UCSD-AML1 (cell line): ENCODE measurements at regions not wholly inside any gene's neighbourhood (a gene's known extent, or its start where the extent isn't known, plus 50 kb on each side); places are given as distances from the start of the nearest gene placed in this dataset.
"Not testable (repeated sequence)": the region's sequence is repeated elsewhere in the genome, so short reads cannot be mapped to it uniquely, and the experiment has no call there.

ENCODE experiments used
- DNase-seq: peaks from one replicate; lab custom pipeline; 2025; ENCODE audit not compliant: unreplicated experiment; lab: John Stamatoyannopoulos, UW

DNA sequence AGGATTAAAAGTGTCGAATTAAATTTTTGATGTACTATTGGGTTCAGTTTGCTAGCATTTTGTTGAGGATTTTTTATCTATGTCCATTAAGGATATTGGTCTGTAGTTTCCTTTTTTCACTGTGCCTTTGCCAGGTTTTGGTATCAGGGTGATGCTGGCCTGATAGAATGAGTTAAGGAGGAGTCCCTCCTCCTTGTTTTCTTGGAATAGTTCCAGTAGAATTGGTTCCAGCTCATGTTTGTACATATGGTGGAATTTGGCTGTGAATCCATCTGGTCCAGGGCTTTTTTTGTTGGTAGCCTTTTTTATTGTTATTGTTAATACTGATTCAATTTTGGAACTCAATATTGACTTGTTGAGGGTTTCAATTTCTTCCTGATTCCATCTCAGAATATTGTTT is 141.8 kb downstream of the SIM1 start:
- no peak for DNase-seq

DNA sequence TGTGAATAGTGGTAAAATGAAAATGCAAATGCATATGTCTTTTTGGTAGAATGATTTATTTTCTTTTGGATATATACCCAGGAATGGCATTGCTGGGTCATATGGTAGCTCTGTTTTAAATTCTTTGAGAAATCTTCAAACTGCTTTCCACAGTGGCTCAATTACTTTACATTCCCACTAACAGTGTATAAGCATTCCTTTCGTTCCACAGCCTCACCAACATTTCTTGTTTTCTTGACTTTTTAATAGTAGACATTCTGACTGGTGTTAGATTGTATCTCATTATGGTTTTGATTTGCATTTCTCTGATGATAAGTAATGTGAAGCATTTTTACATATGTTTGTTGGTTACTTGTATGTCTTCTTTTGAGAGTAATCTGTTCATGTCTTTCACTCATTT is 144.0 kb downstream of the SIM1 start:
- no peak for DNase-seq

DNA sequence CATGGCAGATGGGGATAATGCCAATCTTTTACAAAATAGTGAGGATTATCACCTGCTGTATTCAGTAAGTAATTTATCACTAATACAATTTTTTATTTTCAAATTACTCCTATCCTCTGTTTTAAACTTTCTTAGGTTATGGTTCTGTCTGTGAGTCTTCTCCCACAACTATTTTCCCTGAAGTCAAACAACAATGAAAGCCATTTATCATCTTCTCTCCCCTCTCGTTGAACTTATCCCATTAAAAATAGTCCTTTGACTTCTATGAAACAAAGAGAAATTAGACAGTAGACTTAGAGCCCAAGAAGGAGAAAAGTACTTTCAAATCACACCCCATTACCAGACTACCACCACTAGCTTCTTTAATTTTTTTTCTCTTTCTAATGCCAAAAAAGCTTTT is 147.7 kb downstream of the SIM1 start:
- DNase-seq = no peak

DNA sequence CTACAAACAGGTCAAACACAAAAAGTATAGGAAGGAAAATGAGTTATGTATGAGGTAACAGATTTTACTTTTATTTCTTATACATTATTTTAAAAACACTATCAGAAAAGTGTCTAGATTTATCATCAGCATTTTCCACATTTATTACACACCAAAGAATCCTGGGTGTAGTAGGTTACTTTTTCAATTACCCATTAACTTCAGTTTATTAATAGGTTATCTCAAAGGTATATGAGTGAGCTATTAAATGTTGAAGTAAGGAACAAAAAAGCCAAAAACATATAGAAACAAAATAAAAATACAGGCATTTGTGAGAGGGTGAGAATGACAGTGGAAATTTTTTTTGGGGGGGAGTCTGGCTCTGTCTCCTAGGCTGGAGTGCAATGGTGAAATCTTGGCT is 150.5 kb downstream of the SIM1 start:
- DNase-seq = no peak

DNA sequence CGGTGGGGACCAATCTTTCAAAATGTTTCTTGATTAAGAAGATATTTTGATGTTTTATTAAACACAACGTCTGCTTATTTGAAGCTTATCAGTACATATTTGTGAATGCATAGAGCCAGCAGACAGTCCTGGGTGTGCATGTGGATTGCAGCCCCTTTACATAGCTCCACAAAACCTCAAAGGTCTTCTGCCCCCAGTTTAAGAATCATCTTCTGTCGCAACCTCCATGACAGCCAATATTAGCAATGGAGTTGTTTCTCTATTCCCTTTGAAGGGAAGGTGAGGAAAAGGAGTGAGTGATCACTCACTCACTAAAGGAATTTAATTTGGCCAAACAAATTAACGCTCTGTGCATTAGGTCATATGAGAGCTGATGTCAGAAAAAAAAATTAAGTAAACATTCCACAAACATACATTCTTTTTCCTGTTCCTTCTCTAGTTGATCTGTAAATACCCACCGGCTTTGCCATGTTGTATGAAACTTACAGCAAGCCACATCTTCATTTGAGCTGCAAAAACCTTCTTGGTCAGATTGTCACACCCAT is 152.9 kb downstream of the SIM1 start:
- DNase-seq = no peak

DNA sequence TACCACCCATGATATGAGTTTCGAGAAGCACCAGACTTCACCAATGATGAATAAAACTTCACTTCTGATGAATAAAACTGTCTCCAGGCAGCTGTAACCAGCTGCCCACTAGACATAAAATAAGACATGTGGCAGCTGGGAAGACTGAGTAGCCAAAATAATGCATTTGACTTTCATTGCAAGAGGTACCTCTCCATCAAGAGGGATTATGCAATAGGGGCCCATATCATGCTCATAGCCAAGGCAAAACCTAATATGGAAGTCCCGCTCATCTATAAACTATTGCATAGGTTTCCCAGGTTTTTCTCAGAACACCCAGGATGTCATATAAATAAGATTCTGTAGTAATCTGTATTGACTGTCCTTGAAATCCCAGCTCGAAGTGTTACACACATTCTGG is 155.5 kb downstream of the SIM1 start:
- no peak for DNase-seq

DNA sequence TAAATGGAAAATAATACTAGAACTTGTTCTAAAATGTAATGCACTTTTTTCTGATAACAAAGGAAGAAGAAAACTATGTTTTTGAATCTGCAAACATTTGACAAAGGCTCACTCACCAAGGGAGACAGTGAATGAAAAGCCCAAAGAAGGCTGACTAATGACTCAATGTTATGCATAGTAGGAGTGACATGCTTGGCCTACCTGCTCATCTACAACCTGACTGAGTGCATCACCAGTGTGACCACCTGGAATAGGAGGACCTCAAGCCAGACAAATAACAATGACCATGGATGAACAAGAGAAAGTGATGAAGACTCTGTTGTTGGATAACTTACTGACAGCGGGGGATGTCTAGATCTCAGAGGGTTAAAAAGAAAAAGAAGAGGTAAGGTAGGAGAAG is 157.2 kb downstream of the SIM1 start:
- no peak for DNase-seq

DNA sequence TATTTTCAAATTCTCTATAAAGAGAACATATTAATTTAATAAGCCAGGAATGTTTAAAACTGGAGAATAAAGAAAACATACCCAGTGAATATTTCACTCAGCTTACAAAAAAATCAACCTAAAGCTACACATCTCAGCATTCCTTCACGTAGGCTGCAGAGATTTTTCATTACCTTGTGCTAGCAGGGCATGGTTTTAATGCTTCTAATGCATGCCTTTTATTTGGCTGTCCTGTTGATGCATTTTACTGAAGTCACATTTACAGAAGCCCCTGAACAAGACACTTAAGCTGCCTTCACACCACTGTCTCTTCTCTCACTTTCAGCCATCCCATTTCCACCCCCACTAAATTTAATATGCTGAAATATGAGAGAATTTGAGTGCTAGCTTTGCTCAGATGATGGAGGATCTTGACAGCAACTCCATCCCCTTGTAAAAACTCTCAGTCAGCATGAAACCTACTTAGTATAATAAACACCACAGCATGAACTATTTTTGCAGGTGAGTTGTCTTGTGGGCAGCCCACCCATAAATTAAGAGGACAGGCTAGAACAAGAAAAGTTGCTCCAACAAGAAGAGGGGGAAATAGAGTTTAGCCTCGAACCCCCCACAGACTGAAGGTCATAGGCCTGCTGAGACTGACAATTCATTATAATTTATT is 159.4 kb downstream of the SIM1 start:
- DNase-seq = no peak

DNA sequence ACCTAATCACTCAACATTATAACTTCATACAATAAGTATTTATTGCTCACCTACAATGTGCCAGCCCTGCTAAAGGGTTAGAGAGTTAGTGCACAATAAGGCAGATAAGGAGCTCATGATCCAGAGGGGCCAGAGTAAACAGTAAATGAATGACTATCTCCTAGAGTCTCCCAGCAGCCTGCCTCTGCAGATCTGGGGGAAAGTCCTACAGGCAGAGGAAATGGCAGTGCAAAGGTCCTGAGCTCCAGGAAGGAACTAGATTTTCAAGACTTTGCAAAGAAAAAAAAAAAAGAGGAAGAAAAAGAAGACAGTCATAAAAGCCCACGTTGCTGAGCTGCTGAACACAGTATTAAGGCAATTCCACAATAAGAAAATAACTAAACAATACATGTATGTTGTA is 160.1 kb downstream of the SIM1 start:
- DNase-seq = no peak

DNA sequence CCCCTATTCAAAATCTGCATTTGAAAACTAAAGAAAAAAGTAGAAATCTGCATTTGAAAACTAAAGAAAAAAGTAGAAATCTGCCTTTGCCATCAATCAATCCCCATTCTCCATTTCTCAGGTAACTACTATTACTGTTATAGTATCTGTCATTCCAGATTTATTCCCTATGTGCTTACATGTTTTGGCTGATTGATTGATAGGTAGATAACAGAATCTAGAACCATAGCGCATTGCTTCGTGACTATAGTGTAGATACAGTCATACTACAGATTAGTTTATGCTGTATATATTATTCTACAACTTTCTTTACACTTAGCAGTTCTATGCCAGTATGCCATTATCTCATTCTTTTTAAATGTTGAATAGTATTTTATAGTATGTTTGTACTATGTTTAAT is 163.0 kb downstream of the SIM1 start:
- no peak for DNase-seq

DNA sequence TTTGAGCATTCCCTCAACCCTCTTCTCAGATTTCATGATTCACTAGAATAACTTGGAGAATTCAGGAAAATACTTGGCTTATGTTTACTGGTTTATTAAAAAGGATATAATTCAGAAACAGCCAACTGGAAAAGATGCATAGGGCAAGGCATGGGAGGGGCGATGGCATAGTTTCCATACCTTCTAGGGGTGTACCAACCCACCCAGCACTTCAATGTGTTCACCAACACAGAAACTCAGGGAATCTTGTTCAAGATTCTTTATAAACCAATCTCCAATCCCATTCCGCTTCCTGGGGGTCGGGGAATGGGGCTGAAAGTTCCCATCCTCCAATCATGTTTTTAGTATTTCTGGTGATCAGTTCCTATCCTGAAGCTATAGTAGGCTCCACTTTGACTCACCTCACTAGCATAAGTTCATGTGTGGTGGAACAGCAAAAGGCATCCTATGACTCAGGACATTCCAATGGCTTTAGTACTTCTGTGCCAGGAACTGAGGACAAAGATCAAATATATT is 164.4 kb downstream of the SIM1 start:
- DNase-seq = no peak

DNA sequence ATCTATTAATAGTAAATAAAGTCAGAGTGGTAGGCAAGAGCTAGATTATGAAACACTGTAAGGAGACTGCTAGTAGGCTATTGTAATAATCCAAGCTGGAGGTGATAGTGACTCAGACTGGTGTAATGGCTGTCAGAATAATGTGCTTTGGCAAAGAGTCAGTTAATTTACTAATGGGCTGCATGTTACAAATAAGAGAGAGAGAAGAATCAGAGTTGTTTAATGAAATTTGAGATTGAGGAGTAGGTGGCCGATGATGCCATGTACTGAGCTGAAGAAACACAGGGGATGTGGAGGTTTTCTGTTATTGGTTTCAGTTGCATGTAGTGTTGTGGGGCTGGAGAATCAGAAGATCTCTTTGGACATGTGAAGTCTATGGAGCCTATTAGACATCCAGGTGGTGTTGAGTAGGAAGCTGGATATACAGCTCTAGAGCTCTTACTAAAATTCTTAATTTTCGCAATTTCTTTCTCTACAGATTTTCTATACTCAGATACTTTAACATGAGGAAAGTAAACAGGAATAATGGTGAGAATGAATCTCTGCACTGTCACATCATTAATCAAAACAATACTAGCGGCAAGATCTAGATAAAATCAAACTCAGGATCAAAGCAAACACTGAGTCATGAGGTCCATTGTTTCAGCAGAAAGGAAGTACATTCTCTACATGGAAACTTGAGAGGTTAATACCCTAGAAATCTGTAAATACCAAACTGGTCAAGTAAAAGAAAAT is 167.7 kb downstream of the SIM1 start:
- DNase-seq = no peak

DNA sequence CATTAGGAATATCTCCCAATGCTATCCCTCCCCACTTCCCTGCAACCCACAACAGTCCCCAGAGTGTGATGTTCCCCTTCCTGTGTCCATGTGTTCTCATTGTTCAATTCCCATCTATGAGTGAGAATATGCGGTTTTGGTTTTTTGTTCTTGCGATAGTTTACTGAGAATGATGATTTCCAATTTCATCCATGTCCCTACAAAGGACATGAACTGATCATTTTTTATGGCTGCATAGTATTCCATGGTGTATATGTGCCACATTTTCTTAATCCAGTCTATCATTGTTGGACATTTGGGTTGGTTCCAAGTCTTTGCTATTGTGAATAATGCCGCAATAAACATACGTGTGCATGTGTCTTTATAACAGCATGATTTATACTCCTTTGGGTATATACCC is 169.5 kb downstream of the SIM1 start:
- not testable (repeated sequence) for DNase-seq

DNA sequence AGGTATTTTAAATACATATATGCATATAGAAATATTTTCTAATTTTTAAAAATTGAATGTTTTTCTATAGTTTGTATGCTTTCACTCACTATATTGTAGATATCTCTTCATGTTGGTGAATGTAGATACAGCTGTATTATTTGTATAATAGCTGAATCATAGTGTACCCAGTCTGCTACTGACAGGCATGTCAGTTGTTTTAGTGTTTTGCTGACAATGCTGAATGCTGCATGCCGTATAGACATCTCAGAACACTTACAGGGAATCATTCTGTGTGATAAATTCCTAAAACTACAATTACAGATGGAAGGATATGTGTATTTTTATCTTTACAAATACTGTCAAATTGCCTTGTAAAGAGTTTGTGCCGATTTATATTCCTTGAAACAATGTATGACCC is 175.4 kb downstream of the SIM1 start:
- no peak for DNase-seq

DNA sequence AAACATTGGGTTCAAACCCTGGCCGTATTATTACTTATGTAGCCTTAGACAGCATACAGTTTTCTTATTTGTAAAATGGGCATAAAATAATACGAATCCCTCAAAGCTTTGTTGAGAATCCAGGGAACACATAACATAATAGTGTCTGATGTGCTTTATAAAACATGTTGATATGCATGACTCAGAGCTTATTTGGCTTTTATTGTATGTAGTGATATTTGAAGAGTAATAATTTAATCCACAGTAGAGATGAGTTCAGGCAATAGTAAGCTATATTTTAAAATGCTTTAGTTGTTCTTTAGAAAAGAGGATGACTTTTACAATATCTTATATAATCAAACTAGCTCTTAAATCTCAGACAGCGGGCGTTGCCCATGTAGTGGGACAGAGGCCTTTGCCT is 176.4 kb downstream of the SIM1 start:
- no peak for DNase-seq

DNA sequence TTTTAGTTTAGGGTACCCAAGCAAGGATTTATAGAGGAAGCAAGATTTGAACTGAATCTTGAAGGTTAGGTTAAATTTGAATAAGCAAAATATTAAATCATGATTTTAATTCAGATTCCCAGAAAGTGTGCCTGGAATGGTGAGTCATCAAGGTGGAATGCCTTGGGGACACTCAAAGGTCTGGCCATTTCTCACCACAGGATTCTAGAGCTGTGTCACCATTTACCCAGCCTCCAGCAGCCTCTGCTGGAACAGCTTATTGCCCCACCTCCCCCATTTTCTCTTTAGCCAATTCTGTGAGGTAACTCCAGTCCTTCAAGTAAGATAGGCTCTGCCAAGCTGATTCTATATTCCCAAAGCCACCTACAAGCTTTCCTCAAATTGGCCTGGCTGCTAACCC is 181.4 kb downstream of the SIM1 start:
- DNase-seq = no peak

DNA sequence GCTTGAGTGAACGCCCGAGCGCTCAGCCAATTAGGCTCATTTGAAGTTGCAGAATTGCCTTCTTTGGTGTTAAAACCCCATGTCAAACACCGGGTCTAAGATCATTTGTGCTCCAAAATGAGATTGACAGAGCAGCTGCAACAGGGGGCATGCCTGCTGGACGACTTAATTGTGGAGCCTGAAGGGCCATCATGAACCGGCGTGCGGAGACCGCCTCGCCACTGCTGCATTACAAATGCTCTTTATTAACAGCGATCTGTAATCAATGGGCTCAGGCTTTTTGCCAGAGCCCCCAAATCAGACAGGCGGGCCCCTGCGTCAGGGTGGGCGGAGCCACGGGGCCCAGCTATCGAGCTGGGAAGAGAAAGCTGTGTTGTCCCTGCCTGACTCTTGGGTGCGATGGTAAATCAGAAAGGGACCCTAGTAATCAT is 183.2 kb downstream of the SIM1 start:
- no peak for DNase-seq

DNA sequence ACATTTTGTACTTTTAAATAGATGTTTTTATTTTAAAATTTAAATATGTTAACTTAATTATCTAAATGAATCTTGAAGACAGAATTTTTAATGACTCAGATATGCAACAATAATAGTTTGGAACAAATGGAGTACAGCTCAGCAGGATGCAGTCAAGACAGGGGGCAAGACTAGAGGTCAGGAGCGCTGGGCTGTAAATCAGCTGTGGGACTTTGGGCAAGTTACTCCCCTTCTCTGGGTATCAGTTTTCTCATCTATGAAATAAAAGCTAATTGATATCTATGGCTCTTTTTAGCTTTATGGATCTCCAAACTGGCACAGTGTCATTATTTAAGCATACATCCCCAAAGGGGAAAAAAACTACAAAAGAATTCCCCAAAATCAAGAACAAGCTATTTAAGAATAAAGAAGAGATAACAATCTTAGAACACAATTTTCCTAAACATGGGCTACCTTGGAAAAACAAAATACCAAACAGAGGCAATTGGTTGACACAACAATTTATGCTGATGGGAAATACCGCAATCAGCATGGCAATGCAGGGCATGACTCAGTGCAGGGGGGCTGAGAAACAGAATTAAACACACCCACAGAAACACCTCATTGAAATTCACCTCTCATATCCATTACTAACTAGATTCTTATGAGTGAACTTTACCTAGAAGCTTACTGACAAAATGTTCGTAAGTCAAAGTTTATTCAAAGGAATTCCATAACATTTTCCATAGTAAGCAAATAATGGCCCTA is 188.2 kb downstream of the SIM1 start:
- no peak for DNase-seq

DNA sequence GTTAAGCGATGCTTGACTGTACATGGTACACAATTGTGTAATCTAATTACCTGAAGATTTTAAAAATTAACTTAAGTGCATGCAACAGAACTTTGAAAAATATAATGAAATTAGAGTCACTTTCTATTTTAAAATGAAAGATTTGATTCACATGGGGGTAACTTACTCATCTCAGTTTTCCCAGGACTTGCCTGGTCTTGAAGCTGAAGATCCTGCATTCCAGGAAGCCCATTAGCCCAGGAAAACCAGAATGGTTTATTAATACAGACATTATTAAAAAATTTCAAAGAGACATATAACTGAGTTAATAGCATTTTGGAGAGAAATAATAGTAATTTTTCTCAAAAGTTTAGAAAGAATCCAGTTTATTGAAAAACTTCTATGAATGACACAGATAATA is 190.6 kb downstream of the SIM1 start:
- DNase-seq = no peak

DNA sequence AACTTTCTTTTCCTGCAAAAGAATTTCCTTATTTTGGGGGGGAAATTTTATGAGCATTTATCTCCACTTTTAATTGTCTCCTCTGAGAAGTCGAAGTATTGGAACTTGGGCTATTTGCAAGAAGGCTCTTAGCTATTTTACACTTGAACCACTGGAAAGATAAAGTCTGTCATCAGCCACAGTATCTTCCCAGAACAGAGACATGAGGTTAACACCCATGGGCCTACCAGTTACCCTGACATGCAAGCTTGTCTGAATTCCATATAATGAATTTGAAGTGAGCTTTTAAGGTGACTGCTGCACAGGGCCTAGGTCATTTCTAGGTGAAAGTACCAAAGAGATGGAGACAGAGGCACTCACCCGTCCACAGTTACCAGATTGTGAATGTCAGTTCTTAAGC is 193.1 kb downstream of the SIM1 start:
- no peak for DNase-seq

DNA sequence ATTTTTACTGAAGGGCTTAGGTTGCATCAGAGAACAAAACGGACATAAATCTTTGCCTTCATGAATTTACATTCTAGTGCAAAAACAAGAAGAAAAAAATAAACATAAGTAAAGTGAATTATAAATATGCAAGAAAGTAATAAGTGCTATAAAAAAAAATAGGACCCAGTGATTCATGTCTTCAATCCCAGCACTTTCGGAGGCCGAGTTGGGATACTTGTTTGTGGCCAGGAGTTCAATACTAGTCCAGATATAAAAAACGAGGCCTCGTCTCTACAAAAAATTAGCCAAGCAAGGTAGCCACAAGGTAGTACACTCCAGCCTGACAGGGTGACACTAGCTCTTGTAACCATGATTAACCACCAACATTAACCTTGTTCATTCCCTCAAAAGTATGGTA is 193.5 kb downstream of the SIM1 start:
- no peak for DNase-seq

DNA sequence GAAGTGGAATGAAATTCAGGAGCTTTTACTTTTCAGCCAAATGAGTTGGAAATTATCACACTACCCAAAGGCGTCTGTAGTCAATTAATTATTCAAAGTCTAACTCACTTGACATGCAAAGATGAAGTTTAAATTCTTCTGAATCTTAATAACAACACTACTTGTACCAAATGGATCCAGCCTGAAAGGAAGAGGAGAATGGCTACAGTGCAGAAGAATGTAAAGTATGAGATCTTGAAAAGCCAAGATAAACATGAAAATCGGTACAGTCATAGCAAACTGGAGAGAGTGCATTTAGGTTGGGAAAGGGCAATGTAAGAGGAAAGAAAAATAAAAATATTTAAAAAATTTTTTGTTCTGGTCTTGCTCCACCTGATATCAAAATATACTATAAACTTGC is 195.5 kb downstream of the SIM1 start:
- no peak for DNase-seq
